Ovary (tissue), 7 donors: ENCODE measurements at regions not wholly inside any gene's neighbourhood (a gene's known extent, or its start where the extent isn't known, plus 50 kb on each side); places are given as distances from the start of the nearest gene placed in this dataset.

Source experiments
- DNase-seq, 5 donors: peaks; one replicate each; pipeline ENCODE4 v3.0.0-alpha.2; 2019 to 2020
- H3K27ac ChIP-seq, 2 donors: fragments of 200-600 bp; one replicate each; pipeline versions ENCODE4 v1.5.1 to v1.8.0; 2019 to 2022
- H3K27me3 ChIP-seq: fragments of 200-600 bp; one replicate; pipeline ENCODE4 v1.8.0; 2022
- H3K36me3 ChIP-seq: fragments of 200-600 bp; sonication (generic); one replicate; pipeline ENCODE4 v1.5.1; 2019
- H3K4me1 ChIP-seq: one replicate; pipeline ENCODE4 v1.8.1; 2013; ENCODE audit warnings: mild to moderate bottlenecking, moderate library complexity; ENCODE audit not compliant: insufficient read depth
- H3K4me3 ChIP-seq: fragments of 200-600 bp; sonication (generic); one replicate; pipeline ENCODE4 v1.5.1; 2017
- H3K9me3 ChIP-seq, 2 donors: fragments of 200-600 bp in 1 of 2; sonication (generic) in 1 of 2; one replicate each; pipeline versions ENCODE4 v1.5.1 to v1.8.1; 2013 to 2019; ENCODE audit warnings: mild to moderate bottlenecking in 1 of 2, moderate library complexity in 1 of 2
- CTCF ChIP-seq, 3 donors: fragments of 450-650 bp in 2 of 3; fragments of 200-600 bp in 1 of 3; IDR thresholded peaks; one replicate each; pipeline versions ENCODE4 v1.5.1 to v1.8.0; 2016 to 2022; ENCODE audit warnings: antibody characterized with exemption in 3 of 3, mild to moderate bottlenecking in 1 of 3
- EP300 ChIP-seq: sonication (generic); formaldehyde crosslinking; IDR thresholded peaks from one replicate; pipeline ENCODE4 v1.6.1; 2017; ENCODE audit warnings: antibody characterized with exemption
- POLR2A ChIP-seq: fragments of 450-650 bp; IDR thresholded peaks from one replicate; pipeline ENCODE4 v1.6.1; 2017; ENCODE audit warnings: antibody characterized with exemption, mild to moderate bottlenecking, moderate library complexity
- WGBS, 3 donors: extraction: QIAGEN DNeasy Blood & Tissue Kit in 1 of 3; methylation state at CpG; one replicate each; pipeline versions ENCODE4 v1.1.5 to v1.1.7; 2013 to 2017; 5-methylcytosine and 5-hydroxymethylcytosine counted together
- intact Hi-C, 4 donors: fragments of 100-400 bp; cut with DNase I; formaldehyde crosslinking; loops; one replicate each; pipeline versions ENCODE4 v1.11.0 to v1.15.1; 2022 to 2023
- donor health status: DM: no; HTN: no; CAD: no; lungs with moderate emphysema.
- donor health status: DM: no; HTN: no; CAD: no.
- donor health status: Bipolar disorder and iron deficiency.
- donor health status: DM: no; HTN: no; CAD: no.
- donor health status: DM: yes; HTN: yes; CAD: no.

- intact Hi-C loops = loop anchor here in 1 of 4 donors (10.0 kb wide), 1 partner anchor 124 kb away; the partner anchor contains the start of gene EDNRA
- no peaks in the 10 kb centered on the region for H3K36me3 ChIP-seq
- TF ChIP-seq POLR2A = no peak
- no peak for TF ChIP-seq EP300
- no peak for TF ChIP-seq CTCF (IDR thresholded peaks at IDR 0.05)
- H3K4me1 ChIP-seq = peaks cover 13% of the 10 kb centered on the region
- H3K9me3 ChIP-seq = no peaks in the 10 kb centered on the region
- no peak overlapping the region for H3K4me3 ChIP-seq
- 53 to 65% (median 64%) methylated on average over 3 of the region's 3 CpGs for WGBS, 3 donors
- H3K27me3 ChIP-seq = no peaks in the 10 kb centered on the region
- peak overlapping the region in 1 of 2 donors; percentile 97 for H3K27ac ChIP-seq
- DNase-seq = no peak
Measured at GRCh38 chr4:147360301-147360700, 120.6 kb upstream of the EDNRA start.

- Histone ChIP-seq H3K27ac (peak overlapping the region; percentile 42 to 97), H3K27me3 (no peaks in the 10 kb centered on the region), H3K4me1 (peaks cover 14% of the 10 kb centered on the region), H3K9me3 (no peaks in the 10 kb centered on the region), H3K4me3 (no peak overlapping the region), H3K36me3 (no peaks in the 10 kb centered on the region)
- intact Hi-C loops = loop anchor here in 1 of 4 donors (10.0 kb wide), 1 partner anchor 123 kb away; the partner anchor contains the start of gene EDNRA
- TF ChIP-seq EP300 (peak; percentile 84), CTCF (IDR thresholded peaks at IDR 0.05) (no peak), POLR2A (no peak)
- 0 to 7% (median 0%) methylated on average over 1 of the region's 1 CpG for WGBS, 3 donors
- peak in 4 of 5 donors; percentile 53 to 80 (median 74) for DNase-seq
Measured at GRCh38 chr4:147361726-147362125, 119.2 kb upstream of the EDNRA start.

GRCh38 chr4:147362938-147363337 lies 118.0 kb upstream of the EDNRA start:
- Histone ChIP-seq H3K4me1 (peaks cover 14% of the 10 kb centered on the region), H3K9me3 (no peaks in the 10 kb centered on the region), H3K27me3 (no peaks in the 10 kb centered on the region), H3K36me3 (no peaks in the 10 kb centered on the region), H3K4me3 (no peak overlapping the region), H3K27ac (peak overlapping the region; percentile 42 to 97)
- intact Hi-C loops = loop anchor here in 1 of 4 donors (10.0 kb wide), 1 partner anchor 122 kb away; the partner anchor contains the start of gene EDNRA
- 1 to 7% (median 3%) methylated on average over 4 of the region's 4 CpGs for WGBS, 3 donors
- TF ChIP-seq POLR2A (no peak), EP300 (no peak), CTCF (IDR thresholded peaks at IDR 0.05) (no peak)
- peak; percentile 81 to 95 (median 87) for DNase-seq

- TF ChIP-seq CTCF (IDR thresholded peaks at IDR 0.05) (no peak), EP300 (no peak), POLR2A (no peak)
- intact Hi-C loops = loop anchor here in 1 of 4 donors (10.0 kb wide), 1 partner anchor 121 kb away; the partner anchor contains the start of gene EDNRA
- no peak for DNase-seq
- WGBS, 3 donors = 83 to 92% (median 89%) methylated on average over 2 of the region's 2 CpGs
- H3K4me1 ChIP-seq = peaks cover 14% of the 10 kb centered on the region
- no peaks in the 10 kb centered on the region for H3K9me3 ChIP-seq
- no peak overlapping the region for H3K4me3 ChIP-seq
- no peaks in the 10 kb centered on the region for H3K27me3 ChIP-seq
- peak overlapping the region in 1 of 2 donors; percentile 97 for H3K27ac ChIP-seq
- no peaks in the 10 kb centered on the region for H3K36me3 ChIP-seq
Measured at GRCh38 chr4:147363514-147363913, 117.4 kb upstream of the EDNRA start.
